Loucy (cell line): ENCODE measurements at regions not wholly inside any gene's neighbourhood (a gene's known extent, or its start where the extent isn't known, plus 50 kb on each side); places are given as distances from the start of the nearest gene placed in this dataset.

Experiments used
- H2AFZ ChIP-seq: fragments of 200-600 bp; sonication (generic); 2 replicates; pipeline ENCODE4 v1.6.0; 2016; ENCODE audit warnings: antibody characterized with exemption, mild to moderate bottlenecking, low read length, moderate library complexity
- H3F3A ChIP-seq: fragments of 200-600 bp; 2 replicates; pipeline ENCODE4 v1.6.0; 2016; ENCODE audit warnings: antibody characterized with exemption, low read depth, mild to moderate bottlenecking
- H3K27me3 ChIP-seq: fragments of 200-600 bp; sonication (generic); 2 replicates; pipeline ENCODE4 v1.6.1; 2014; ENCODE audit warnings: low read length, mild to moderate bottlenecking; ENCODE audit not compliant: insufficient read depth, poor library complexity, severe bottlenecking
- H3K36me3 ChIP-seq: fragments of 200-600 bp; sonication (generic); 2 replicates; pipeline ENCODE4 v1.6.1; 2016; ENCODE audit warnings: low read length; ENCODE audit not compliant: insufficient read depth
- H3K4me1 ChIP-seq: fragments of 200-600 bp; sonication (generic); 2 replicates; pipeline ENCODE4 v1.5.1; 2014; ENCODE audit warnings: low read length, mild to moderate bottlenecking; ENCODE audit not compliant: insufficient read depth, poor library complexity, severe bottlenecking
- H3K4me2 ChIP-seq: fragments of 200-600 bp; sonication (generic); 2 replicates; pipeline ENCODE4 v1.6.0; 2014; ENCODE audit warnings: antibody characterized with exemption, low read length, low read depth, mild to moderate bottlenecking; ENCODE audit not compliant: poor library complexity, severe bottlenecking
- H3K4me3 ChIP-seq: fragments of 200-600 bp; sonication (generic); 2 replicates; pipeline ENCODE4 v1.5.1; 2014; ENCODE audit warnings: low read length, mild to moderate bottlenecking, mixed read lengths; ENCODE audit not compliant: poor library complexity, severe bottlenecking
- H3K79me2 ChIP-seq: fragments of 200-600 bp; sonication (generic); 2 replicates; pipeline ENCODE4 v1.6.1; 2014; ENCODE audit warnings: low read length; ENCODE audit not compliant: insufficient read depth
- H3K9ac ChIP-seq: fragments of 200-600 bp; sonication (generic); 2 replicates; pipeline ENCODE4 v1.6.0; 2014; ENCODE audit warnings: mild to moderate bottlenecking, low read depth, low read length, moderate library complexity; ENCODE audit not compliant: poor library complexity, severe bottlenecking
- H3K9me2 ChIP-seq: fragments of 200-600 bp; sonication (generic); replicated peaks from 2 replicates; pipeline ENCODE4 v1.6.1; 2016; ENCODE audit warnings: low read depth, low read length, mixed read lengths
- H3K9me3 ChIP-seq: fragments of 200-600 bp; sonication (generic); 2 replicates; pipeline ENCODE4 v1.6.1; 2014; ENCODE audit warnings: mild to moderate bottlenecking, antibody characterized with exemption, low read length, low read depth; ENCODE audit not compliant: insufficient read depth
- H4K20me1 ChIP-seq: fragments of 200-600 bp; sonication (generic); 2 replicates; pipeline ENCODE4 v1.6.0; 2014; ENCODE audit warnings: antibody characterized with exemption, low read length, mild to moderate bottlenecking; ENCODE audit not compliant: insufficient read depth, poor library complexity, severe bottlenecking
- EZH2phosphoT487 ChIP-seq: fragments of 200-600 bp; IDR thresholded peaks from 2 replicates; pipeline ENCODE4 v1.6.1; 2018; ENCODE audit warnings: antibody characterized with exemption, mild to moderate bottlenecking, moderate library complexity, borderline replicate concordance
- TF ChIP-seq, protein P1 (sequence below): fragments of 200-600 bp; sonication (generic); conservative IDR thresholded peaks from 2 replicates; pipeline ENCODE4 v1.5.1; 2014; ENCODE audit warnings: mild to moderate bottlenecking, antibody characterized with exemption, low read length

DNA sequence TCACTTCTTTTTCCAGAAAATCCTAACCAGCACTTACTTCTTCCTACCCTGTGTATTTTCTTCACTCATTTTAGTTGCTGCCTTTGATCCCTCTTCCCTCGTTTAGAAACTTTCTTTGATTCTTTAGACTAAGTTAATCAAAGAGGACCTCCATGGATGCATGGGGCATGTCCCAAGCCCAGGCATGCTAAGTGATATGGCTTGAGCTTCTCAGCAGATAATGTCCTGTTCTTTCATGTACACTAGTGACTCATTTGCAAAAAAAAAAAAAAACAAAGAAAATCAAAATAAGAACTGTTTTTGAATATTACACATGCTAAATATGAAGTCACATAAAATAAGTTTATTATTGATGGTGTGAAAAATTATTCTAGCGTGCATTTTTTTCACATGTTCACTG is 800.9 kb downstream of the SATB2 start:
- H3K9me3 ChIP-seq = no peaks in the 10 kb centered on the region
- no peak overlapping the region; the same call in 1 of the 2 replicates for H2AFZ ChIP-seq
- no peak overlapping the region for H3K4me2 ChIP-seq
- H3K9ac ChIP-seq = no peak overlapping the region
- H3K79me2 ChIP-seq = no peaks in the 10 kb centered on the region
- no peaks in the 10 kb centered on the region for H3K9me2 ChIP-seq
- H4K20me1 ChIP-seq = no peaks in the 10 kb centered on the region
- no peak overlapping the region for H3K4me3 ChIP-seq
- TF ChIP-seq EZH2phosphoT487 = no peak
- TF ChIP-seq, protein P1, sequence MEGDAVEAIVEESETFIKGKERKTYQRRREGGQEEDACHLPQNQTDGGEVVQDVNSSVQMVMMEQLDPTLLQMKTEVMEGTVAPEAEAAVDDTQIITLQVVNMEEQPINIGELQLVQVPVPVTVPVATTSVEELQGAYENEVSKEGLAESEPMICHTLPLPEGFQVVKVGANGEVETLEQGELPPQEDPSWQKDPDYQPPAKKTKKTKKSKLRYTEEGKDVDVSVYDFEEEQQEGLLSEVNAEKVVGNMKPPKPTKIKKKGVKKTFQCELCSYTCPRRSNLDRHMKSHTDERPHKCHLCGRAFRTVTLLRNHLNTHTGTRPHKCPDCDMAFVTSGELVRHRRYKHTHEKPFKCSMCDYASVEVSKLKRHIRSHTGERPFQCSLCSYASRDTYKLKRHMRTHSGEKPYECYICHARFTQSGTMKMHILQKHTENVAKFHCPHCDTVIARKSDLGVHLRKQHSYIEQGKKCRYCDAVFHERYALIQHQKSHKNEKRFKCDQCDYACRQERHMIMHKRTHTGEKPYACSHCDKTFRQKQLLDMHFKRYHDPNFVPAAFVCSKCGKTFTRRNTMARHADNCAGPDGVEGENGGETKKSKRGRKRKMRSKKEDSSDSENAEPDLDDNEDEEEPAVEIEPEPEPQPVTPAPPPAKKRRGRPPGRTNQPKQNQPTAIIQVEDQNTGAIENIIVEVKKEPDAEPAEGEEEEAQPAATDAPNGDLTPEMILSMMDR = no peak
- no peaks in the 10 kb centered on the region for H3F3A ChIP-seq
- H3K36me3 ChIP-seq = no peaks in the 10 kb centered on the region
- H3K27me3 ChIP-seq = no peaks in the 10 kb centered on the region
- H3K4me1 ChIP-seq = peaks cover 10% of the 10 kb centered on the region

DNA sequence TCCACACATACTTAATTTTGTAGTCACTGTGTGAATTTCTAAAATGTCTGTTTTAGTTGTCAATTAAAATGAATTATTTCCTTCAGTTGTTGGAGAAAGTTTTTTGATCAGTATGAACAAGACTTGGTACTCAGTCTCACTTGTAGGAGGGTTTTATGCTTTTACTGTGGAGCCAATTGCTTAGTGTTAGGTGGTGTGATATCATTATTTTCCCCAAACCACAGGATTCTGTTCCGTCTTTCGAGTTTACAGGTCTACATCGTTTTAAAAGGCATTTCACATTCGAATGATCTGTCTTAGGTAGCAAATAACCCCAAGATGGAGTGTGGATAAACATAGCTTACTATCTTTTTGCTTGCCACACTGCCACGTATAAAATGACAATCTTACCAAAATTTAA is 803.1 kb downstream of the SATB2 start:
- no peaks in the 10 kb centered on the region for H3K9me2 ChIP-seq
- no peak overlapping the region for H3K9ac ChIP-seq
- no peaks in the 10 kb centered on the region for H3K36me3 ChIP-seq
- H3K4me3 ChIP-seq = no peak overlapping the region
- no peaks in the 10 kb centered on the region for H3K79me2 ChIP-seq
- TF ChIP-seq EZH2phosphoT487 = no peak
- TF ChIP-seq, protein P1 = no peak
- no peaks in the 10 kb centered on the region for H3F3A ChIP-seq
- no peaks in the 10 kb centered on the region for H3K27me3 ChIP-seq
- H3K4me1 ChIP-seq = no peaks in the 10 kb centered on the region
- no peaks in the 10 kb centered on the region for H3K9me3 ChIP-seq
- H4K20me1 ChIP-seq = no peaks in the 10 kb centered on the region
- no peak overlapping the region for H3K4me2 ChIP-seq
- 0 out of 2 replicates have a peak overlapping the region, but pooled peaks have one; percentile 58 for H2AFZ ChIP-seq

DNA sequence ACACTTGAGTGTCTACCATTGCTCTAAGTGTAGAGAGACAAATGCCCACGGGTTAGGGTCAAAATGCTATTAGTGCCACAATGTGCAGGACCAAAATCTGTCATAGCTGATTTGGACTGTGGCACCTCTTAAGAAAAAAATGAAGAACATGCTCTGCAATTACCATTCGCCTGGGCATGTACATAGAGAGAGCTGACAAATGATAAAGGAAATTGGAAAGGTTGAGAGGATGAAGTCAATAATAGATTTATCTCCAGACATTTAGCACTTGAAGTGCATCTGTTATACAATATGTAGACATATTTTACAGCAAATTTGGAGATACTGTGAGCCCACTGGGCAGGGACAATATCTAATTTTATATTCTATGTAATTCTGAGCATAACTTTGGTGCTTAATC is 804.4 kb downstream of the SATB2 start:
- Histone ChIP-seq H3K4me1 (no peaks in the 10 kb centered on the region), H3K36me3 (no peaks in the 10 kb centered on the region), H3F3A (no peaks in the 10 kb centered on the region), H3K79me2 (no peaks in the 10 kb centered on the region), H3K4me2 (no peak overlapping the region), H3K4me3 (no peak overlapping the region), H3K27me3 (no peaks in the 10 kb centered on the region), H3K9me3 (no peaks in the 10 kb centered on the region), H2AFZ (no peak overlapping the region), H4K20me1 (no peaks in the 10 kb centered on the region), H3K9me2 (no peaks in the 10 kb centered on the region), H3K9ac (no peak overlapping the region)
- no peak for TF ChIP-seq EZH2phosphoT487
- TF ChIP-seq, protein P1 = no peak
